ENCODE measurements at regions not wholly inside any gene's neighbourhood (a gene's known extent, or its start where the extent isn't known, plus 50 kb on each side); places are given as distances from the start of the nearest gene placed in this dataset.
"Not testable (repeated sequence)": the region's sequence is repeated elsewhere in the genome, so short reads cannot be mapped to it uniquely, and the experiment has no call there.

GRCh38 chr13:90882551-90882950 lies 464.9 kb upstream of the MIR17HG start:
- DNase-seq (ENCODE audit: low spot score): no peak

- DNase-seq (ENCODE audit: low spot score): no peak
Measured at GRCh38 chr13:90883592-90883991, 463.9 kb upstream of the MIR17HG start.

GRCh38 chr13:90884066-90884465 lies 463.4 kb upstream of the MIR17HG start:
- DNase-seq (ENCODE audit: low spot score): no peak

- DNase-seq (ENCODE audit: low spot score): no peak
Measured at GRCh38 chr13:90889906-90890834, 457.3 kb upstream of the MIR17HG start.

- no peak for DNase-seq (ENCODE audit: low spot score)
Measured at GRCh38 chr13:90891329-90891728, 456.2 kb upstream of the MIR17HG start.

GRCh38 chr13:90893199-90893598 lies 454.3 kb upstream of the MIR17HG start:
- not testable (repeated sequence) for DNase-seq (ENCODE audit: low spot score)

GRCh38 chr13:90896002-90896401 lies 451.5 kb upstream of the MIR17HG start:
- no peak for DNase-seq (ENCODE audit: low spot score)

GRCh38 chr13:90898811-90899210 lies 448.7 kb upstream of the MIR17HG start:
- DNase-seq (ENCODE audit: low spot score): no peak

GRCh38 chr13:90899416-90899815 lies 448.1 kb upstream of the MIR17HG start:
- no peak for DNase-seq (ENCODE audit: low spot score)

GRCh38 chr13:90902255-90902654 lies 445.2 kb upstream of the MIR17HG start:
- DNase-seq (ENCODE audit: low spot score): no peak

- DNase-seq (ENCODE audit: low spot score): no peak
Measured at GRCh38 chr13:90906554-90906953, 440.9 kb upstream of the MIR17HG start.

GRCh38 chr13:90908792-90909191 lies 438.7 kb upstream of the MIR17HG start:
- DNase-seq (ENCODE audit: low spot score): no peak

- DNase-seq (ENCODE audit: low spot score): no peak
Measured at GRCh38 chr13:90910018-90910639, 437.4 kb upstream of the MIR17HG start.

- no peak for DNase-seq (ENCODE audit: low spot score)
Measured at GRCh38 chr13:90912247-90912646, 435.2 kb upstream of the MIR17HG start.

- no peak for DNase-seq (ENCODE audit: low spot score)
Measured at GRCh38 chr13:90918536-90918935, 429.0 kb upstream of the MIR17HG start.

- DNase-seq (ENCODE audit: low spot score): no peak
Measured at GRCh38 chr13:90919153-90919552, 428.3 kb upstream of the MIR17HG start.

- DNase-seq (ENCODE audit: low spot score): no peak
Measured at GRCh38 chr13:90926459-90926858, 421.0 kb upstream of the MIR17HG start.

GRCh38 chr13:90928109-90928508 lies 419.4 kb upstream of the MIR17HG start:
- no peak for DNase-seq (ENCODE audit: low spot score)

GRCh38 chr13:90933097-90933826 lies 414.2 kb upstream of the MIR17HG start:
- DNase-seq (ENCODE audit: low spot score): no peak

GRCh38 chr13:90934741-90935140 lies 412.7 kb upstream of the MIR17HG start:
- DNase-seq (ENCODE audit: low spot score): no peak

- DNase-seq (ENCODE audit: low spot score): no peak
Measured at GRCh38 chr13:90938848-90939247, 408.6 kb upstream of the MIR17HG start.

- no peak for DNase-seq (ENCODE audit: low spot score)
Measured at GRCh38 chr13:90943946-90944345, 403.5 kb upstream of the MIR17HG start.

GRCh38 chr13:90945146-90945545 lies 402.3 kb upstream of the MIR17HG start:
- not testable (repeated sequence) for DNase-seq (ENCODE audit: low spot score)

Measured in SW480 (cell line).